A673 (cell line): ENCODE measurements at regions not wholly inside any gene's neighbourhood (a gene's known extent, or its start where the extent isn't known, plus 50 kb on each side); places are given as distances from the start of the nearest gene placed in this dataset.

Source experiments
- BruUV-seq: library from RNA; stranded (reverse); fragments of 400-500 nt; replicated peaks from 2 replicates; lab custom pipeline; 2021; lab: Mats Ljungman, UMichigan
- CTCF ChIA-PET: fragments of 300-600 bp; sonication (Branson Sonifier 250); formaldehyde crosslinking; loops from one replicate; lab custom pipeline; 2022; ENCODE audit warnings: antibody characterized with exemption; lab: Charles Lee
- POLR2A ChIA-PET: fragments of 300-600 bp; sonication (Branson Sonifier 250); formaldehyde crosslinking; loops from one replicate; lab custom pipeline; 2022; ENCODE audit warnings: antibody characterized with exemption; ENCODE audit not compliant: low non-redundant PET; lab: Charles Lee
- DNase-seq: peaks from one replicate; pipeline ENCODE4 v3.0.0-alpha.2; 2015; ENCODE audit warnings: low spot score
- H3K27ac ChIP-seq: fragments of 200-600 bp; sonication (generic); 2 replicates; pipeline ENCODE4 v1.5.1; 2016; ENCODE audit warnings: mixed run types, low read depth, mild to moderate bottlenecking, mixed read lengths, antibody characterized with exemption, low read length; ENCODE audit not compliant: poor library complexity, severe bottlenecking
- H3K27me3 ChIP-seq: fragments of 200-600 bp; sonication (generic); replicated peaks from 2 replicates; pipeline ENCODE4 v1.6.1; 2017; ENCODE audit warnings: mixed run types, low read depth, mild to moderate bottlenecking, mixed read lengths, antibody characterized with exemption, low read length; ENCODE audit not compliant: insufficient read depth, poor library complexity
- H3K36me3 ChIP-seq: fragments of 200-600 bp; sonication (generic); 2 replicates; pipeline ENCODE4 v1.6.1; 2016; ENCODE audit warnings: mixed run types, mild to moderate bottlenecking, mixed read lengths, antibody characterized with exemption, low read length; ENCODE audit not compliant: insufficient read depth, poor library complexity, severe bottlenecking
- H3K4me1 ChIP-seq: fragments of 200-600 bp; sonication (generic); 2 replicates; pipeline ENCODE4 v1.6.1; 2017; ENCODE audit warnings: mixed run types, mild to moderate bottlenecking, mixed read lengths, antibody characterized with exemption, low read length; ENCODE audit not compliant: insufficient read depth, poor library complexity, severe bottlenecking
- H3K4me3 ChIP-seq: fragments of 200-600 bp; sonication (generic); 2 replicates; pipeline ENCODE4 v1.5.1; 2016; ENCODE audit warnings: low read depth, mixed run types, mild to moderate bottlenecking, mixed read lengths, low read length; ENCODE audit not compliant: poor library complexity, severe bottlenecking
- H3K9me3 ChIP-seq: fragments of 200-600 bp; sonication (generic); 2 replicates; pipeline ENCODE4 v1.6.1; 2016; ENCODE audit warnings: mixed run types, low read depth, mild to moderate bottlenecking, mixed read lengths, antibody characterized with exemption, low read length; ENCODE audit not compliant: poor library complexity, severe bottlenecking
- EZH2 ChIP-seq: fragments of 200-600 bp; sonication (generic); IDR thresholded peaks from 2 replicates; pipeline ENCODE4 v1.6.1; 2017; ENCODE audit warnings: borderline replicate concordance, low read depth, mild to moderate bottlenecking, mixed read lengths, antibody characterized with exemption, low read length; ENCODE audit not compliant: poor library complexity, severe bottlenecking
- intact Hi-C: fragments of 100-400 bp; cut with micrococcal nuclease; formaldehyde crosslinking; loops from one replicate; pipeline ENCODE4 v1.10.0; 2022; ENCODE audit not compliant: unreplicated experiment
- TF ChIP-seq, protein P1 (sequence below): fragments of 300-800, 200-600 bp; sonication (generic); conservative IDR thresholded peaks from 2 replicates; pipeline ENCODE4 v1.5.1; 2017; ENCODE audit warnings: low read depth, mild to moderate bottlenecking, antibody characterized with exemption, low read length, moderate library complexity, mixed read lengths

DNA sequence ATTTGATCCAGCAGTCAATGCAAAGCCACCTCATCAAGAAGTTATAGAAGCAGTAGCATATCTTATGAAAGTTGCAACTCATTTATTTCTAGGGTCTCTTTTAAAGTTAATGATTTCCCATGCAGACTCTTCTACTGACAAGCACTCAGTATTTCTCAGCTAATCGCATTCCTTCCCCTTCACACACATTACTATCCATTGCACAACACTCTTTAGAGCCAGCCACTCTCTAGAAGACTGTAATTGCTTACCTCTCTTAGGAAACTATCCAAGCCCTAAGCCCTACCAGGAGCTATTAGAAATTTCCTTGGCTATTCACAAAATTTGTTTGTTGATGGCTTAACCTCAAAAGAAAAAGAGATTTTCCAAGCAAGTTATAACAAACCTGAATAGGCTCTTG, 106.0 kb downstream of the ADAMTS1 start:
- no peak overlapping the region for H3K27ac ChIP-seq
- no TSS peak for BruUV-seq
- no peaks in the 10 kb centered on the region for H3K4me1 ChIP-seq
- CTCF ChIA-PET: interaction anchor here (0.5 kb wide), 1 partner anchor 591 kb away, joined by 8 read pairs; no protein-coding TSS in a partner anchor
- intact Hi-C loops: no loop called here
- H3K9me3 ChIP-seq: no peaks in the 10 kb centered on the region
- POLR2A ChIA-PET: no interaction called here
- H3K36me3 ChIP-seq: no peaks in the 10 kb centered on the region
- TF ChIP-seq EZH2: no peak
- TF ChIP-seq, protein P1, sequence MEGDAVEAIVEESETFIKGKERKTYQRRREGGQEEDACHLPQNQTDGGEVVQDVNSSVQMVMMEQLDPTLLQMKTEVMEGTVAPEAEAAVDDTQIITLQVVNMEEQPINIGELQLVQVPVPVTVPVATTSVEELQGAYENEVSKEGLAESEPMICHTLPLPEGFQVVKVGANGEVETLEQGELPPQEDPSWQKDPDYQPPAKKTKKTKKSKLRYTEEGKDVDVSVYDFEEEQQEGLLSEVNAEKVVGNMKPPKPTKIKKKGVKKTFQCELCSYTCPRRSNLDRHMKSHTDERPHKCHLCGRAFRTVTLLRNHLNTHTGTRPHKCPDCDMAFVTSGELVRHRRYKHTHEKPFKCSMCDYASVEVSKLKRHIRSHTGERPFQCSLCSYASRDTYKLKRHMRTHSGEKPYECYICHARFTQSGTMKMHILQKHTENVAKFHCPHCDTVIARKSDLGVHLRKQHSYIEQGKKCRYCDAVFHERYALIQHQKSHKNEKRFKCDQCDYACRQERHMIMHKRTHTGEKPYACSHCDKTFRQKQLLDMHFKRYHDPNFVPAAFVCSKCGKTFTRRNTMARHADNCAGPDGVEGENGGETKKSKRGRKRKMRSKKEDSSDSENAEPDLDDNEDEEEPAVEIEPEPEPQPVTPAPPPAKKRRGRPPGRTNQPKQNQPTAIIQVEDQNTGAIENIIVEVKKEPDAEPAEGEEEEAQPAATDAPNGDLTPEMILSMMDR: no peak
- no peaks in the 10 kb centered on the region for H3K27me3 ChIP-seq
- H3K4me3 ChIP-seq: no peak overlapping the region
- DNase-seq: peak; percentile 35

DNA sequence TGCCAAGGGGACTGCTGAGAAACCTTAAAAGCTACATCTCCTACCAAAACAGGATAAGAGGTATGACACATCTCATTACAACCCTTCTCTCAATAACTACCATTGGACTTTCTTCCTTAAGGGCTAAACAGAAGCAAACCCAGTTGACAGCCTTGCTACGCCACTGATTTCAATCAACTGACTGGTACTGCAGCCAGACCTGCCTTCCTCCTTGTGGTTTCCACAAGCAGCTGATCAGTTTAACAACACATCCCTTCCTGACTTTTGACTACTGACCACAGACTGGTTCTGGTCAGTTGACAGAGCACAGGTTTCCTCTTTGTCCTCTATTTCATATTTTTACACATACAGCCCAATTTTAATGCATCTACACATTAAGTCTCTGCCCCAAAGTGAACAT, 108.8 kb downstream of the ADAMTS1 start:
- Histone ChIP-seq H3K36me3 (no peaks in the 10 kb centered on the region), H3K4me3 (no peak overlapping the region), H3K9me3 (no peaks in the 10 kb centered on the region), H3K27ac (no peak overlapping the region), H3K27me3 (no peaks in the 10 kb centered on the region), H3K4me1 (no peaks in the 10 kb centered on the region)
- intact Hi-C loops: no loop called here
- TF ChIP-seq, protein P1: no peak
- TF ChIP-seq EZH2: no peak
- ChIA-PET CTCF (no interaction called here), POLR2A (no interaction called here)
- no TSS peak for BruUV-seq
- DNase-seq: no peak

DNA sequence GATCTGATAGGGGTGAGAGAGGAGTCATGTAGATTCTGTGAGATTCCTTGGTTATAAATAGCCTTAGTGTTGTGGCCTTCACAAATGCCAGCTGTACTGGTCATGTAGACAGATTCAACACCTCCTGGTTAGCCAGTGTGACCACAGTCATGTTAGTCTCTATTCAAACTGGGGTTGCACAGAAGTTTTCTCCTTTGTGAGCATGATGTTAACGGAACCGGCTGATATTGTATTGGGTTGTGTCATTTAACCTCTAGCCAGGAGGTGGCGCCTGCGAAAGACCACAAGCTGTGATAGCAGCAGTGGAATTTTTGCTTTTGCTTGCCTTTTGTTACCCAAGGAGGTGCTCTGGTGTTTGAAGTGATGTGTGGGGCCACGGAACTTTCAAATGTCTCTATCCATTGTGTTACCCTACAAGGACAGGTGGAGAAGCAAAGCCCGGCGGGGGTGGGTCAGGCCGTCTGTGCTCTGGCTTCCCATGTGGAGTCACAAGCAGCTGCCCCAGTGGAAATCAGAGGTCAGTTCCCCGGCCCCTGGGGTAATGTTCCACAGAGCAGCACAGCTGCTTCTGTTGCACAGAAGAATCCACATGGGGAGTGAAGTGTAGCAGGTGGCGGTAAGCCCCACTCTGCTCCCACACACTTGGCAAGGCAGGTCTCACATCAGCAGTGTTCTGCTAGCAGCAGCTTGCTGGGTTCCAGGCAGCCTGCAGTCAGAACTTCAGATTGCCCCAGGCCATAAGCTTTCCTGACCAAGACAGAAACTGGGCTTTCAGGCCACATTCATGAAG, 112.6 kb downstream of the ADAMTS1 start:
- intact Hi-C loops: no loop called here
- BruUV-seq: no TSS peak
- H3K36me3 ChIP-seq: no peaks in the 10 kb centered on the region
- TF ChIP-seq, protein P1: peak; percentile 74
- no peak for TF ChIP-seq EZH2
- ChIA-PET POLR2A (no interaction called here), CTCF (no interaction called here)
- no peak overlapping the region for H3K4me3 ChIP-seq
- H3K4me1 ChIP-seq: no peaks in the 10 kb centered on the region
- H3K27ac ChIP-seq: no peak overlapping the region
- peak; percentile 61 for DNase-seq
- H3K27me3 ChIP-seq: no peaks in the 10 kb centered on the region
- no peaks in the 10 kb centered on the region for H3K9me3 ChIP-seq
